Islet precursor cell (in vitro differentiated cells): ENCODE measurements at regions not wholly inside any gene's neighbourhood (a gene's known extent, or its start where the extent isn't known, plus 50 kb on each side); places are given as distances from the start of the nearest gene placed in this dataset.
A peak's percentile ranks its signal among the peaks of the same experiment; 100 is the strongest.
"Not testable (repeated sequence)": the region's sequence is repeated elsewhere in the genome, so short reads cannot be mapped to it uniquely, and the experiment has no call there.

ENCODE experiments used
- DNase-seq: peaks from one replicate; pipeline ENCODE4 v3.0.0-alpha.2; 2018

GRCh38 chr1:112855152-112855828 is 100.7 kb downstream of the SLC16A1 start:
- no peak for DNase-seq

- DNase-seq = not testable (repeated sequence)
These were observed 101.5 kb downstream of the SLC16A1 start for GRCh38 chr1:112854368-112854984.

GRCh38 chr1:112853915-112854314 is 102.1 kb downstream of the SLC16A1 start:
- not testable (repeated sequence) for DNase-seq

GRCh38 chr1:112852934-112853333 is 103.1 kb downstream of the SLC16A1 start:
- DNase-seq = no peak

- DNase-seq = no peak
These were observed 103.7 kb downstream of the SLC16A1 start for GRCh38 chr1:112852276-112852675.

- peak; percentile 76 for DNase-seq
These were observed 105.8 kb downstream of the SLC16A1 start for GRCh38 chr1:112850034-112850757.

GRCh38 chr1:112849425-112850033 is 106.5 kb downstream of the SLC16A1 start:
- DNase-seq = peak; percentile 89

- DNase-seq = no peak
These were observed 114.2 kb downstream of the SLC16A1 start for GRCh38 chr1:112841825-112842224.

GRCh38 chr1:112840631-112841624 is 115.1 kb downstream of the SLC16A1 start:
- no peak for DNase-seq

GRCh38 chr1:112836642-112837041 is 119.4 kb downstream of the SLC16A1 start:
- DNase-seq = no peak

GRCh38 chr1:112833806-112834205 is 118.7 kb upstream of the PPM1J start:
- DNase-seq = peak; percentile 82

- not testable (repeated sequence) for DNase-seq
These were observed 117.1 kb upstream of the PPM1J start for GRCh38 chr1:112832259-112832658.

- not testable (repeated sequence) for DNase-seq
These were observed 114.6 kb upstream of the PPM1J start for GRCh38 chr1:112829691-112830090.

GRCh38 chr1:112828716-112829115 is 113.6 kb upstream of the PPM1J start:
- DNase-seq = no peak

GRCh38 chr1:112827391-112827790 is 112.3 kb upstream of the PPM1J start:
- DNase-seq = not testable (repeated sequence)

GRCh38 chr1:112826217-112826944 is 111.2 kb upstream of the PPM1J start:
- DNase-seq = no peak

GRCh38 chr1:112825563-112826216 is 110.6 kb upstream of the PPM1J start:
- not testable (repeated sequence) for DNase-seq

GRCh38 chr1:112825075-112825474 is 109.9 kb upstream of the PPM1J start:
- not testable (repeated sequence) for DNase-seq

GRCh38 chr1:112821307-112822063 is 106.4 kb upstream of the PPM1J start:
- not testable (repeated sequence) for DNase-seq
